Retina (tissue), 1 donor: ENCODE measurements at regions not wholly inside any gene's neighbourhood (a gene's known extent, or its start where the extent isn't known, plus 50 kb on each side); places are given as distances from the start of the nearest gene placed in this dataset.
"Not testable (repeated sequence)": the region's sequence is repeated elsewhere in the genome, so short reads cannot be mapped to it uniquely, and the experiment has no call there.

Experiments used
- DNase-seq: peaks from one replicate; pipeline ENCODE4 v3.0.0-alpha.2; 2016

DNA sequence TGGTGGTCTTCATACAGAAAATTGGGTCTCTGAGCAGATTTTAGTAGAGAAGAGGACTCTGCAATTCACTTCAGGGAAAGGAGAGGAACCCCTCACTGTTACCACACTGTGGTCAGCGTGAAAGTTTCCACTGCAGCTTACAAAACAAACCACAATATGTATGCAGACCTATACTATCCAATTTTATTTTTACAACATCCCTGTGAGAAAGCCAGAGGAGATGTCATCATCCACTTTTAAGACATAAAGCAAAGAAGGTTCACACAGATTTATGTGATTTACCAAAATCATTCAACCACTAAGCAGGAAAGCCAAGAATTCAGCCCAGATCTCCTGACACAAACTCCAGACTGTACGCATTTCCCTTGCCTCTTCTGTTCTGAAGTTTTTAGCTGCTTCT, 442.4 kb downstream of the FRK start:
- DNase-seq: no peak

DNA sequence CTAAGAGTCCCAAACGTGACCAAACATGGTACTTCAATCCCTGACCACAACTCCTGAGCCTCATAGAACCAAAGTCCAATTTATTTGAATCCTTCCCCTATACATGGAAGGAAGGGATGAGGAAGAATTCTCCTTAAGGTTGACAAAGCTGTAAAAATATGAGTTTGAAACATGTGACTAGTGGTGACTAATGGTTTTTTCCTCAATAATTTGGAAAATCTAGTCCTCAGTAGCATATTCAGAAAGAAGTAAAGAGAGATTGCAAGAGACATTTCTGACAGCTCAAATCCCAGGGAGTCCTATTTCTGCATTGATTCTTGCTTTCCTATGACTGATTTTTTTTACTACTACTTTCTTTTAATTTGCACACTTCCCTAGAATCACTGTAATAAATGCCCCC, 443.7 kb downstream of the FRK start:
- DNase-seq: no peak

DNA sequence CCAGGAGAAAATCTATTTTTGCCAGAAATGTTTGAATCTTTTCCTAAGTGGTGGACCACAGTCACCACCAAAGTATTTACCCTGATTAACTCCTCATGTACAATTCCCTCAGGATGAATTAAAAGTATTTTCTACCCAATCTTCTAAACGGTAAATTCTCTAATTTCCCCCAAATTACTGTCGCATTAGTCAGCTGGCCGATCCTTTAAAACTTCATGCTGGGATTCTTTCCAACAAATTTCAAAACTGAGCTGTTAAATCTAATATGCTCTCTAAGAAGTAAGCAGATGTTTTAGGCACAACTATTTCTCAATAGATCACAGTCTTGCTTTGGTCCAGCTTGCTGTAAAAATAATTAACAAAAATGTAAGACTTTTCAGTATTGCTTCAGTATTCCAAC, 447.2 kb downstream of the FRK start:
- DNase-seq: no peak

DNA sequence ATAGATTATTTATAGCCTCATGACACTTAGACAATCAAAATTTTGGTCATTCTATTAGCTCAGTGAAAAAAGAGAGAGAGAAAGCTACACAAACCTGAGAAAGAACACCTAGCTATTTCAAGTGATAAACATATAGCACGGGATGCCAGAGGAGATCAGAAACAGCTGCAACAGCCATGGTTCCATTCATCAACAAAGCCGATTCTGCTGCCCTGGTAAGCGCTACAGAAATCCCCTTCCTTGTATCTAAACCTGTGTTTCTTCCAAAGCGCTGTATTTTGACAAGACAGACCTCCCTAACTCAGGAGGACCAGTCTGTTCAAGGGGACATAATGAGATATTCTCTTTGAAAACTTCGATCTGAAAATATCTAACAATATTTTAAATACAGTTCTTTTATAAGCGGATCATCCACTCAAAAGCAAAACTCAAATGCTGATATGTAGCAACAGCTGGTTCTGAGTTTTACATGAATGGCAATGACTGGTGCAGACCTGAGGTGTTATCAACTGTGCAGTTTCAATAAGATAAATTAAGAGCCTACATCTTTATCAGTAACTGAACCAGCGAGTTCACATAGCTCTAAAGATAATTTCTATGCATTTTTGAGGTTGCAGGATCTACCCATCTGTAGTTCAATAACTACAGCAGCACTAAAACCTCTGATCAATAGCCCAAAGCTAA, 447.8 kb downstream of the FRK start:
- no peak for DNase-seq

DNA sequence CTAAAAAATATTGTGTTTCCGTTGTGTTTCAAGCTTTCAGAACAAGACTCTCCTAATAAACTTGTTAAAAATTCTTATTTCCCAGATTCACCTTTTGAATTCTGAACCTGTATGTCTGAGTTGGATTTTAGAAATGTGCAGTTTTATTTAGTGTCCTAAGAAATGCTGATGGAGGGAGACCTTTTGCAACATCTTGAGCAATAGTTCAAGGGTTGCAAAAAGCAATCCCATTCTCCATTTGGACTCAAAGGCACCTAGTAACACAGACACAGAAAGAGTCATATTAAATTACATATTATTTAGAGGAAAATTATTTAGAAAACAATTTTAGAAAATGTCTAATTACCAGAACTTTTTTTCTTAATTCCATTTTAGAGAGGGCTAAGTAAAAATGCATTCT, 448.5 kb downstream of the FRK start:
- DNase-seq: no peak

DNA sequence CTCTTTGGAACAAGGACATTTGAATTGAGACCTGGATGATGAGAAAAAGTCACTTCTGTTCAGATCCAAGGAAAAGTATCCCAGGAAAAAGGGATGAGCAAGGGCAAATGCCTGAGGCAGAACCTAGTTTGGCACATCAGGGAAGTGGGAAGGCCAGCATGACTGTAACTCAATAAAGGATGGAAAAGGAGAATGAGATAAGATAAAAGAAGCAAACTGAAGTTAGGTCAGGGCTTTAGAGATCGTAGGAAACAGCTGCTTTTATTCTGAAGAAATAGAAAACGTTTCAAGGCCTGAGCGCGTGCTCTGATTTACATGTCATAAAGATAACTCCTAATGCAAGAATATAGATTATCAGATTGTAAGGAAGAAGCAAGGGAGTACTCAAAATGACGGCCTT, 450.0 kb downstream of the FRK start:
- DNase-seq: no peak

DNA sequence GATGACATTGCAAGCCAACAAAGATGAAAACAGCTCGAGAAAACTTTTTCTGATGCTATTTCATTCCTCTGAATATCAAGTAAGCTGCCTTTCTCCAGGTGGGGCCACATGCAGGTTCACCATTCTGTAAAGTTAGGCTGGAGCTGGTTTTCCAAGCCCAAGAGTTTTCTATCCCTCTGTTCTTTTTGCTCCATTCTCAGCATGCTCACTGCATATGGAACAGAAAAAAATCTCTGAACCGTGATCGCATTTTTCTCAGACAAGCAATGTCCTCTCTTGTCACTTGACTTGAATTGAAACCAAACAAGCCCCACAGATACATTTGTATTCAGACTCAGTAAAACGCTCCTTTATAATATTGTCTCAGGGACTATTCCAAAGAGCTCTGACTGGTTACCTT, 451.6 kb downstream of the FRK start:
- no peak for DNase-seq

DNA sequence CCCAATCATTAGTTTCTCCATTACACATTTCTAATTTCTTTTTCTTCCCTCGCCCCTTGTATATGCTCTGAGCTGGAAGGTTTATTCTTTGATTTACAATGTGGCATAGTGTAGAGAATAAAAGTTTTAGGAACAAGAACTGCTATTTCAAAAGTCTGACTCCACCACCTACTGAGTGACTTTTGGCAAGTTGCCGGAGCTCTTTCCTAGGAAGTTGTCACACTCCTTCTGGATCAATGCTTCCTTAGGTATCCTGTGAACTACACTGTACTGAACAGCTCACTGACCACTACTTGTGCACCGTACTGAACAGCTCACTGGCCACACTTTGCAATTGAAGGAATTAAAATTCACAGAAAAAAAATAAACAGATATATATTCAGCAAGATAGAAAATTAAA, 458.2 kb downstream of the FRK start:
- no peak for DNase-seq

DNA sequence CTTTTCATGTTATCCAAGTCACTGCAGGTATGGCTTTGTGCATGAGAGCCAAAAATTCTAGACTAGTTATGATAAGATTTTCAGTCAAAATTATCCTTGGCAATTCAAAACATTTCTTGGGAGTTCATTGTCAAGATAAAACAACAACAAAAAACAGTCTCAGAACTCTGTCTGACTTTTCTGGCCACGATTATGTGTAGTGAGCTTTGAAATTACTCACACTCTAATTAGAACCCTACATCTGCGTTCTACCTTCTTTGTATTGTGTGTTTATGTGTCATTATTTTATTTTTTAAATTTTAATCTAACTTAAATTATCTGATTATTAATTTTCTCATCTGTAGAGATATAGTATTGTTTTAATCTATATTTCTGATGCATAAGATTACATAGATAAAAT, 459.2 kb downstream of the FRK start:
- DNase-seq: no peak

DNA sequence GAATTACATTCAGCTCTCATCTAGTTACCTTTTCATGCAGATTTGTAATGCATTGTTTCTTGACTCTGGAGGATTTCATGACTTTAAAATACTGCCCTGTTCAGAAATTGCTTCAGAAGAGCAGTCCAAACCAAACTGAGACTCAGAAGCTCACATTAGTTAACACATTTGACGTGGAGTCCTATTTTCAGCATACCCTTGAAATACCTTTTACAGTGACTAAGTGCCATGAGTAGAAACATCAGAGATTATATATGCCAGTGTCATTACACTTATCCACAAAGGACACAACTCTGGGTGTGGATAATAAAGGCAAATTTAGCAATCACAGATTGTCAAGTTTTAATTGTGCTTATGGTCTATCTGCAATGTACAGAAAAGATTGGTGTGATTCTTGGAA, 459.6 kb downstream of the FRK start:
- DNase-seq: no peak

DNA sequence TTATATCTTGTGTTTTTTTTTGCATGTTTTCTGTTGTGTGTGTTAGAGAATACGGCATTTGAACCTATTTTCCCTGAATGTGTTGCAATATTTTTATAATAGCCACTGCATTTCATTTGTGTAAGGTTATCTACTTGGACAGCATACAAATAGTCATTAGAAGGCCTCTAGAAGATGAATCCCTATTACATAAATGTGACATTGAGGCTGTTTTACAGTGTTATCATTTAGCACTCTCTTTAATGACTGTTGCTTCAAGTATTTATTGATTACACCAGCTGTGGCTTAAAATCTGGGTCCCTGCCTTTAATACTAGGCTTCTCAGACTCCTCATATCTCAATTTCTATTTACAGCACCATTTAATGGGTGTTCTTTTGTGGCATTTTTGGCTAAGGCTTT, 465.8 kb downstream of the FRK start:
- no peak for DNase-seq

DNA sequence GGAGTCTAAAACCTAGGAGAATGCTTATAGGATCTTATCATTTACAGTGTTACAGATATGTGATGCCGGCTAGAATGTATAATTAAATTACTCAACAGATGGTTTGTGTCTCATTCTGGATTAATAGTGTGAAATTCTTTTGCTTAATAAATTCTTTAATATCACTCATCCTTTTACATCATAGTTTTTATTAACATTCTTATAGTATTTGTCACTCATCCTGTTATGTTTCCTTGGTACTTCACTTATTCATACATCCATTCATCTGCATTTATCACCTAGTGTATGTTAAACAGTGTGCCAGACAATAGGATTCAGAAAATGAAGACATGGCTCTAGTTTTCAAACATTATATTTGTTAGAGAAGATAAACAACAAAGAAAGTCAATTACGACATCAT, 468.7 kb downstream of the FRK start:
- DNase-seq: no peak

DNA sequence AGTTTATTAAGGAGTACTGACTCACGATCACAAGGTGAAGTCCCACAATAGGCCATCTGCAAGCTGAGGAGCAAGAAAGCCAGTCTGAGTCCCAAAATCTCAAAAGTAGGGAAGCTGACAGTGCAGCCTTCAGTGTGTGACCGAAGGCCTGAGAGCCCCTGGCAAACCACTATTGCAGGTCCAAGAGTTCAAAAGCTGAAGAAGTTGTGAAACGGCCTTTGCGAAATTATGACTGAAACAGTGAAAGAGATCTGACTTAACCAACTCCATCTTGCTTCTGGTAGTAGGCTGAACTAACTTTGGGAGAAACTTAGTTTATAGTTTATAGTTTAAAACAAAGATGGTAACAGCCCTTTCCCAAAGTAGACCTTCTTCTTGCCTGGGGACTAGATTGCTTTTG, 471.6 kb downstream of the FRK start:
- DNase-seq: not testable (repeated sequence)

DNA sequence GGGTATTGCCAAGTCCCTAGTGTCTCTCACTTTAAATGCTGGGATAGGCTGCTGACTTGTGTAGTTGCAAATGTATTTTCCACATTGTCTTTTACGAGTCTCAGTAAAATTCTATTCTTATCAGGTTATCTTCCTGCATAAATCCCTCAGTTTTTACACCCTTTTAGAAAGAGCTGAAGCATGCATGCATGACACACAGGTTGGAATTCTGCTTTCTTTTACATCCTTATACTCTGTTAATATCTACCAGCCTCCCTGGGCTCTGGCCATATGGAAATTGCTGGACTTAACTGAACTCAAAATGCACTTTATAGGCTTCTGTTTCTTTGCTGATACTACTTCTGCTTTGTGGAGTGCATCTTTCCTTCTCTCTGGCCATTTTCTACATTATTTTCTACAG, 477.4 kb downstream of the FRK start:
- DNase-seq: no peak

DNA sequence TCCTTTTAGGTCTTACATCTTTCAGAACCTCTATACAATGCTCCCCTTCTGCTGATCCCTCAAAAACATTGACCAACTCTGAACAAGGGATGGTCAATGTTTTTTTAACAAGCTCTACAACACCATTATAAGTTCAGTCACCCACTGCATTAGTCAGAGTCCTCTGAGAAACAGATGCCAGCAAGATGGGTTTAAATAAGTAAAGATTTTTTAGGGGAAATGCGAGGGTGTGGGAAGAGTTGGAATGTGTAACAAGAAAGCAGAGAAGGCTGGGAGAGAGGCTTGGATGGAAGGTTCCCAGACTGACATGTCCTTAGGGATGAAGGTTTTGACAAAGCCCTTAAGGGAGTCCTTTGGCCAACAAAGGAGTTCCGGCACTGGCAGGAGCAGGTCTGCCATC, 478.3 kb downstream of the FRK start:
- DNase-seq: no peak

DNA sequence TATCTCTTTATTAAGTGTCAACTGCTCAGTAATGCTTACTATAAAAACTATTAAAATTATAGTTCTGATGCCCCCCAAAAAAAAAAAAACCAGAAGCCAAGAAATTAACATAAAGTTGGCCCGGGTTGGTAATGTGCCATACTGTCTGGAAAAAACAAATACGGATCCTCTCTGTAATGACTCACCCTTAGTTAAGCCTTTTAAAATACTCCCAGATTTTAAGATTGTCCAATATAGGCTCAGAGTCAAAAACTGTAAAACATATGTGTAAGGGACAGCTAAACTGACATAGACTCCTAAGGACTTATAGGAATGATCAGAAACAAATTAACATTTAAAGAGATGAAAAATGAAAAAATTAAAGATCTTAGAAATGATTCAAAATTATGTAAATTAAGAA, 481.1 kb downstream of the FRK start:
- DNase-seq: not testable (repeated sequence)

DNA sequence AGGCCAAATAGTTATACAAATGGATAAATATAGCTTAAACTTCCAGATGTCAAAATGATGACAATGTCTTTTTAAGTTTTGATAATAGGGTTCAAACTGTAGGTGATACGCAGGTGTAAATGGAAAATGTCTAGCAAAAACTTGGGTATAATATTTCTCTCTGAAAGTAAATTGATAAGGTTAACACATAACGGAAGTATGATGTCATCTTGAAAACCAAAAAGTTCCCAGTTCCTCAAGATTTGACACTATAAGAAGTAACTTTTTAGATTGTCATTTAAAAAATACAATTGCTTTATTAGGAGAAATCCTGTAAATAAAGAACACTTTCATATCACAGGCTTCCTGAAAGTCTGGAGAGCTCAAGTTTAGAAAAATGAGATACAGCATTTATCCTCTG, 483.4 kb downstream of the FRK start:
- no peak for DNase-seq

DNA sequence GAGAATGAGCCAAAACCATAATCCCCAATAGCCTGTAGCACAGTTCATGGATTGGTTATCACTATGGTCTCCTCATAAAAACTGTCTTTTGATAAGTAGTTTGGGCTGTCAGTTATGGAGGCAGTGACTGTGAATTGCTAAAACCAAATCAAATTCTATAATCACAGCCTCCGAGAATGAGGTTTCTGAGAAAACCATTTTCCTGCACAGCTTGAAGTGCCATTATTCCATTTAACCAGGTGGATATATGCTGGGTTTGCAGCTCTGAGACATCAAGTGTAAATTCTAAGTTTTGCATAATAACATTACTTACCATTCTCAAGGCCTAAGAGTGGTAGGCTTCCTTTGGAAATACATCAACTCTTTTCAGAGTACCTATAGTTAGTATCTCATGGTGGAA, 485.4 kb downstream of the FRK start:
- no peak for DNase-seq

DNA sequence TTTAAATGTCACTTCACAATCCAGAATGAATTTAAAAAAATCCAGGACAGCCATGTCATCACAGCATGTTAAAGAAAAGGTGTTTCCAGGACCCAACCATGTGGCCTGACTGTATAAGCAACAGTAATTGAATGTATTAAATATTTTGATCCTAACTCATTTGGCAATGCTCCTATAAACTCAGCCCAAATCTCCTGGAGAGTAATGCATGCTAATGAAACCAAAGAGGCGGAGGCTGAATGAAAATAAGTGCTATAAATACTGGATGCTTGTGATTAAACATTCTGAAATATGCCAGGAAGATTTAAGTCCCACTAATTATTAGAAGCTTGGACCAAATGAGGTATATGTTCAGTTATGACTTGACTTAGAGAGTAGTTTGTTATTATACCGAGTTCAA, 486.8 kb downstream of the FRK start:
- no peak for DNase-seq

DNA sequence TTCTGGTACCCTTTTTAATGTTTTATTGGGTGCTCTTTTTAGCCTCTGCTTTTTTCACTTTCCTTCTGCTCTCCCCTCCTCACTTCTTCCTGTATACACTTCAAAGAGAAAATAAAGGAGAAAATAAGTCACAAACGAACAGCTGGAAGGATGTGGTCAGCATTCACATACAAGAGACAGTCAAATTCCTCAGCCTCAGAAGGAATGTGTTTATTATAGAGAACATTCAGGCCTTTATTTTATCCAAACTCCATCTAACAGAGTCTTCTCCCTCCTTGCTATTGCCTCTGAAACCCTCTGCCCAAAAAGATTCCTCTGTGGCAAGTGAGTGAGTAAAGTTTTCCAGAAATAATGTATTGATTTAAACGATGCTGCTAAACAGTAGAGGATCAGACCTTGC, 490.4 kb downstream of the FRK start:
- DNase-seq: no peak

DNA sequence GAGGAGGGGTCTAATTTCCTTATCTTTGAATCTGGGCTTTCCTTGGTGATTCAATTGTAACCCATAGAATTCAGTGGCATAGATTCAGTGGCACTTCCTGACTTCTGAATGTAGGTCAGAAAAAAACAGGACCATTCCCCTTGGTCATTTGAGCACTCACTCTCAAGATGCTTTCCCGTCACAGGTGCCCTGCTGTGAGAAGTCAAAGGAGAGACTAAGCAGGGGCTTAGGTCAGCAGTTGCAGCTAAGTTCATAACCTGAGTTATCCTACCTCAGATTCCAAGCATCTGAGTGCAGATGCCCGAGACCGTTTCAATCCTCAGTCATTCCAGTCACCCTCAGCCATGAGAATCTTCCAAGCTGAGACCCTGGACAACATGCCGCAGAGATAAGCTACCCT, 506.6 kb downstream of the FRK start:
- no peak for DNase-seq

DNA sequence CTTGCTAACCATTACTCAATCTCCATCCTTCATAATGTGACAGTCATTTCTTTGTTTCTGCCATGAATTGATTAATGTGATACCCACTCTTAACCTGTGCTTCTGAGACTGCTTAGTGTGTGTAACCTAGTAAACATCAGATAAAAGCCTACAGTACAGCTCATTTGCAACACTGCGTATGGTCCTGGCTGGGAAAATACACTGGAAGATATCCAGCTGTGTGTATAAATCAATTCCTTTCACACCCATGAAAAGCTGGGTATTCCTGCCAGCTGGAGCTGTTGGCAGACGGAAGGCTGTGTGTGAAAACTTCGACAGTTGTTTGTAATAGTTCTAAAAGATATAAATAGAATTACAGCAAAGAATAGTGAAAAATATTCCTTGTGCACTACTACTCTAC, 509.2 kb downstream of the FRK start:
- peak; percentile 15 for DNase-seq

DNA sequence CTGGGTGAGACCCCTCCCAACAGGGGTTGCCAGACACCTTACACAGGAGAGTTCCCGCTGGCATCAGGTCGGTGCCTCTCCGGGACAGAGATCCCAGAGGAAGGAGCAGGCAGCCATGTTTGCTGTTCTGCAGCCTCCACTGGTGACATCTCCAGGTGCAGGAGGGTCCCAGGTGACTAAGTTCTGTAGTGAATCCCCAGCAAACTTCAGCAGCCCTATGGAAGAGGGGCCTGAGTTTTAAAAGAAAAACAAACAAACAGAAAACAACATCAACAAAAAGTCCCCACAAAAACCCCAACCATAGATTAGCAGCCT, 515.1 kb downstream of the FRK start:
- DNase-seq: no peak

DNA sequence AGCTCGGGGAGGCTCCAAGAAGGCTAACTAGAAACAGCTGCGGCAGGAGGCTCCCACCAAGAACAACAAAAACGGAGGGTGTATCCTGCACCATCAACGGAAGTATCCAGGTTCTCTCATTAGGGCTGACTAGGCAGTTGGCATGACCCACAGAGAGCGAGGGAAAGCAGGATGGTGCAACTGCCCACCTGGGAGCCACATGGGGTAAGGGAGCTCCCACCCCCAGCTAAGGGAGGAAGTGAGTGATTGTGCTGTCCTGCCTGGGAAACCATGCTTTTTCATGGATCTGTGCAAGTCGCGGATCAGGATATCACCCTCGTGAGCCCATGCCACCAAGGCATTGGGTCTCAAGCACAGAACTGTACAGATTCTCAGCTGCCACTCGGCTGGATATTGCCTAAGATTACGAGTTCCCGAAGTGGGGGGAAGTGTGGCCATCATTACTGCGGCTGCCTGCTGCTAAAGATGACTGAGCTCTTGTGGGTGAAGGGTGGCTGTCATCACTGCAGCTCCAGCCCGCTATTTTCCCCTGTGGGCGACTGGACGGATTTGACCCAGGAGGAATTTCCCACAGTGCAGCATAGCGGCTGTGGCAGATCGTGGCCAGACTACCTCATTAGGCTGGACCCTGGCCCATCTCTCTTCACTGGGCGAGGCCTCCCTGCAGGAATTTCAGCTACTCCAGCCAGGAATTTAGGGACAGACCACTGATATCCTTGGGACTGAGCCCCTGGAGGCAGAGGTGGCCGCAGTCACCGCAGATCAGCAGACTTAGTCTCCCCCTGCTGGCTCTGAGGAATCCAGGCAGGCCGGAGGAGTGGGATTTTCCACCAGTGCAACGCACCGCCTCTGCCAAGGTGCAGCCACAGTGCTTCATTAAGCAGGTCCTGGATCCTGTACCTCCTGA, 515.7 kb downstream of the FRK start:
- DNase-seq: no peak
